K562 (cell line): ENCODE measurements at regions not wholly inside any gene's neighbourhood (a gene's known extent, or its start where the extent isn't known, plus 50 kb on each side); places are given as distances from the start of the nearest gene placed in this dataset.

Experiments
- ATAC-seq: fragments of 200-7000 bp; cut with Tn5 transposase; 3 replicates; pipeline ENCODE4 v1.9.1; 2020; ENCODE audit warnings: moderate library complexity
- BruUV-seq: library from RNA; stranded (reverse); fragments of 400-500 nt; replicated peaks from 2 replicates; lab custom pipeline; 2021; lab: Mats Ljungman, UMichigan
- CTCF ChIA-PET: fragments of 300-600 bp; formaldehyde crosslinking; extraction: SDS; loops from one replicate; lab custom pipeline; 2021; ENCODE audit warnings: low intra/inter-chr PET ratio; lab: Yijun Ruan, JAX
- POLR2A ChIA-PET: fragments of 300-600, 350-650 bp; sonication (Branson Sonifier 250); formaldehyde crosslinking; extraction: SDS; loops from one replicate; lab custom pipeline; 2021; ENCODE audit warnings: antibody characterized with exemption, inconsistent platforms; lab: Yijun Ruan, JAX
- DNase-seq, 4 experiments: peaks; one replicate each; pipeline versions ENCODE4 v3.0.0 to v3.0.0-alpha.2; 2011 to 2018; ENCODE audit warnings: low spot score in 3 of 4, mixed read lengths in 3 of 4; ENCODE audit errors: extremely low read depth in 1 of 4
- FAIRE-seq: peaks from 2 replicates; lab custom pipeline; 2011; peaks lifted over from hg19 to GRCh38; lab: Jason Lieb, UNC
- H2AFZ ChIP-seq: 2 replicates; pipeline ENCODE4 v1.6.0; 2011; ENCODE audit warnings: low read depth, low read length, control low read depth, inconsistent platforms
- H3K27ac ChIP-seq: fragments of 200-600 bp; 3 replicates; pipeline ENCODE4 v1.8.0; 2011; ENCODE audit warnings: low read depth, mild to moderate bottlenecking, control low read depth, inconsistent platforms, low read length, moderate library complexity, mixed read lengths; ENCODE audit errors: extremely low read depth
- H3K27me3 ChIP-seq, 2 experiments: fragments of 300-600 bp in 1 of 2; 2 replicates in 1 of 2; 3 replicates in 1 of 2; pipeline versions ENCODE4 v1.6.0 to v1.8.0; 2011; ENCODE audit warnings: inconsistent platforms in 2 of 2, low read length in 2 of 2, mild to moderate bottlenecking in 1 of 2, mixed read lengths in 1 of 2, moderate library complexity in 1 of 2; ENCODE audit not compliant: control insufficient read depth in 2 of 2, insufficient read depth in 2 of 2
- H3K36me3 ChIP-seq: fragments of 300-600 bp; 3 replicates; pipeline ENCODE4 v1.8.0; 2011; ENCODE audit warnings: mild to moderate bottlenecking, low read length, inconsistent platforms; ENCODE audit not compliant: control insufficient read depth, insufficient read depth
- H3K4me1 ChIP-seq, 2 experiments: fragments of 200-600 bp in 1 of 2; replicated peaks in 1 of 2; 2 replicates in 1 of 2; 3 replicates in 1 of 2; pipeline versions ENCODE4 v1.5.1 to v1.8.0; 2011; ENCODE audit warnings: inconsistent platforms in 2 of 2, low read length in 2 of 2, mild to moderate bottlenecking in 1 of 2, mixed read lengths in 1 of 2, moderate library complexity in 1 of 2; ENCODE audit not compliant: control insufficient read depth in 2 of 2, insufficient read depth in 2 of 2
- H3K4me2 ChIP-seq: 2 replicates; pipeline ENCODE4 v1.6.1; 2011; ENCODE audit warnings: low read length, control low read depth, inconsistent platforms, mixed read lengths; ENCODE audit not compliant: insufficient read depth
- H3K4me3 ChIP-seq: fragments of 200-600 bp; sonication (generic), shearing (Covaris generic); 2 replicates; pipeline ENCODE4 v1.5.1; 2016; ENCODE audit warnings: control low read depth, inconsistent platforms
- H3K79me2 ChIP-seq: fragments of 200-600 bp; 3 replicates; pipeline ENCODE4 v1.8.0; 2011; ENCODE audit warnings: low read length, inconsistent platforms; ENCODE audit not compliant: control insufficient read depth, insufficient read depth
- H3K9ac ChIP-seq, 2 experiments: 2 replicates each; pipeline versions ENCODE4 v1.6.0 to v1.6.1; 2011; ENCODE audit warnings: low read depth in 2 of 2, low read length in 2 of 2, control low read depth in 1 of 2, inconsistent platforms in 1 of 2, mild to moderate bottlenecking in 1 of 2, mixed read lengths in 1 of 2; ENCODE audit not compliant: insufficient read depth in 1 of 2
- H3K9me1 ChIP-seq: one replicate; pipeline ENCODE4 v1.6.0; 2011; ENCODE audit warnings: inconsistent platforms, mild to moderate bottlenecking, low read length, moderate library complexity; ENCODE audit not compliant: control insufficient read depth, insufficient read depth
- H3K9me3 ChIP-seq: replicated peaks from 2 replicates; pipeline ENCODE4 v1.5.1; 2011; ENCODE audit warnings: low read depth, low read length, inconsistent platforms; ENCODE audit not compliant: control insufficient read depth, insufficient read depth
- H4K20me1 ChIP-seq: replicated peaks from 2 replicates; pipeline ENCODE4 v1.6.1; 2011; ENCODE audit warnings: low read length, inconsistent platforms, mixed read lengths; ENCODE audit not compliant: control insufficient read depth, insufficient read depth
- HDAC1 ChIP-seq, 2 experiments: fragments of 450-650 bp; IDR thresholded peaks; 2 replicates each; pipeline ENCODE4 v1.6.1; 2016 to 2017; ENCODE audit warnings: inconsistent platforms in 1 of 2, mild to moderate bottlenecking in 1 of 2, moderate library complexity in 1 of 2
- NRF1 ChIP-seq, 2 experiments: fragments of 450-650 bp; IDR thresholded peaks in 1 of 2; conservative IDR thresholded peaks in 1 of 2; 2 replicates each; pipeline ENCODE4 v1.6.1; 2014; ENCODE audit warnings: mild to moderate bottlenecking in 2 of 2
- POLR2AphosphoS2 ChIP-seq: IDR thresholded peaks from 2 replicates; pipeline ENCODE4 v1.6.1; 2012; ENCODE audit warnings: low read length, improper control_type of control experiment
- SMAD4 ChIP-seq: fragments of 250-450 bp; sonication (Bioruptor Pico); conservative IDR thresholded peaks from 2 replicates; pipeline ENCODE4 v1.8.0; 2021; ENCODE audit warnings: inconsistent platforms, mild to moderate bottlenecking, moderate library complexity
- STAG1 ChIP-seq: sonication (generic); formaldehyde crosslinking; IDR thresholded peaks from 2 replicates; pipeline ENCODE4 v1.5.0; 2020; ENCODE audit warnings: missing genetic modification reagents, borderline replicate concordance
- TAL1 ChIP-seq: fragments of 450-650 bp; IDR thresholded peaks from 2 replicates; pipeline ENCODE4 v1.6.1; 2016; ENCODE audit warnings: mild to moderate bottlenecking
- TFAM ChIP-seq: fragments of 250-450 bp; sonication (Bioruptor Pico); conservative IDR thresholded peaks from 2 replicates; pipeline ENCODE4 v1.5.0; 2021; ENCODE audit warnings: mild to moderate bottlenecking, moderate library complexity
- ZFPM2 ChIP-seq: fragments of 250-450 bp; sonication (Bioruptor Pico); IDR thresholded peaks from 2 replicates; pipeline ENCODE4 v1.5.1; 2022; ENCODE audit warnings: mild to moderate bottlenecking
- ZNF174 ChIP-seq: fragments of 250-450 bp; sonication (Bioruptor Pico); IDR thresholded peaks from 2 replicates; pipeline ENCODE4 v1.4.0; 2020; ENCODE audit warnings: mild to moderate bottlenecking
- ZNF175 ChIP-seq: fragments of 200-800 bp; sonication (Bioruptor generic); IDR thresholded peaks from 2 replicates; pipeline ENCODE4 v1.6.1; 2016; ENCODE audit warnings: low read depth, mild to moderate bottlenecking, missing genetic modification characterization, missing compliant biosample characterization
- ZNF217 ChIP-seq: sonication (generic); formaldehyde crosslinking; IDR thresholded peaks from 2 replicates; pipeline ENCODE4 v1.8.0; 2022; ENCODE audit warnings: mild to moderate bottlenecking, missing genetic modification reagents
- ZNF551 ChIP-seq: fragments of 250-450 bp; sonication (Bioruptor Pico); IDR thresholded peaks from 2 replicates; pipeline ENCODE4 v1.5.0; 2021; ENCODE audit warnings: mild to moderate bottlenecking, moderate library complexity
- in situ Hi-C: fragments of 300-500 bp; cut with MboI; formaldehyde crosslinking; loops from 4 replicates; pipeline ENCODE4 v1.15.0; 2018; ENCODE audit warnings: inconsistent platforms, mixed read lengths
- intact Hi-C: fragments of 100-400 bp; cut with micrococcal nuclease; formaldehyde crosslinking; loops from 2 replicates; pipeline ENCODE4 v1.14.2; 2022
- TF ChIP-seq, protein P1 (sequence below): fragments of 250-450 bp; sonication (Bioruptor Pico); IDR thresholded peaks from 2 replicates; pipeline ENCODE4 v1.8.0; 2022; ENCODE audit warnings: inconsistent platforms
- TF ChIP-seq, protein P2 (sequence below), 2 experiments: fragments of 450-650 bp; IDR thresholded peaks; 2 replicates each; pipeline ENCODE4 v1.6.1; 2016; ENCODE audit warnings: mild to moderate bottlenecking in 2 of 2, borderline replicate concordance in 1 of 2, low read depth in 1 of 2, moderate library complexity in 1 of 2

DNA sequence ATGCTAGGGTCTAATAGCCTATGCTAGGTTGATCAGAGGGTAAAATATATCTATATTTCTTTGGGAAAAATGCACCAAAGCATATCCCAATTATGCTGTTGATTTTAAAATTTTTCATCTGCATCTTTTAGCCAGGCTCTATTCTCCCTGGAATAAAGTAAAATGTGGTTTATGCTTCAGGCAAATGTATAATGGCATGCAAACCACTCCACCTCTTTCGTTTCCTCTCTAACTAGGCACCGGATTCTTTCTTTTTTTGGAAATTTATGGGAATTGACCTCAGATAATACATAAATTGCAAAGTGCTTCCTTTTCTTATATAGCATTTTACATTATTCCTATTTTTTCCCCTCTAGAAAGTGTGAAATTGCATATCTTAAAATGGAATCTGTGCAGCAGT, 386.5 kb downstream of the OLFM4 start (continued):
- no peak for TF ChIP-seq NRF1 (conservative IDR thresholded peaks at IDR 0.05 in 1 of 2, IDR thresholded peaks at IDR 0.05 in 1 of 2)
- TF ChIP-seq, protein P1, sequence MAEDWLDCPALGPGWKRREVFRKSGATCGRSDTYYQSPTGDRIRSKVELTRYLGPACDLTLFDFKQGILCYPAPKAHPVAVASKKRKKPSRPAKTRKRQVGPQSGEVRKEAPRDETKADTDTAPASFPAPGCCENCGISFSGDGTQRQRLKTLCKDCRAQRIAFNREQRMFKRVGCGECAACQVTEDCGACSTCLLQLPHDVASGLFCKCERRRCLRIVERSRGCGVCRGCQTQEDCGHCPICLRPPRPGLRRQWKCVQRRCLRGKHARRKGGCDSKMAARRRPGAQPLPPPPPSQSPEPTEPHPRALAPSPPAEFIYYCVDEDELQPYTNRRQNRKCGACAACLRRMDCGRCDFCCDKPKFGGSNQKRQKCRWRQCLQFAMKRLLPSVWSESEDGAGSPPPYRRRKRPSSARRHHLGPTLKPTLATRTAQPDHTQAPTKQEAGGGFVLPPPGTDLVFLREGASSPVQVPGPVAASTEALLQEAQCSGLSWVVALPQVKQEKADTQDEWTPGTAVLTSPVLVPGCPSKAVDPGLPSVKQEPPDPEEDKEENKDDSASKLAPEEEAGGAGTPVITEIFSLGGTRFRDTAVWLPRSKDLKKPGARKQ (CRISPR knock-in tag), result no peak

DNA sequence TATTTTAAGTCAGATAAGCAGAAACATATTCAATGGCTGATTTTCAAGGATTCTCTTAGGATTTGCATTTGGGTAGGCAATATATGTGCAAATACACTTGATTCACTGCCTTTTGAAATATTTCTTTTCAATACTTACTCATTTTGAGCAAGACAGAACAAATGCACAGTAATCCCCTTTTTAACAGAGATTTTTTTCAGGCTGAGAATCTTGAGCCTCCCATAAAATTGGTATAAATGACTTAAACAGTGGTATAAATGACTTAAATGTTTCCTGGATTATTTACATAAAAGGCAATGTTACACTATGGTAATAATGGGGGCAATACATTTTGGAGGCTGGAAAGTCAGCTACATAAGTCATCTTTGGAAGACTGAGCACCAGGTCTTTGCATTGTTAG, 389.0 kb downstream of the OLFM4 start:
- Histone ChIP-seq H3K27me3 (no peaks in the 10 kb centered on the region), H4K20me1 (no peaks in the 10 kb centered on the region), H3K4me2 (no peak overlapping the region), H3K9me1 (no peaks in the 10 kb centered on the region), H3K79me2 (no peaks in the 10 kb centered on the region), H3K9ac (no peak overlapping the region), H3K4me3 (no peak overlapping the region), H2AFZ (no peak overlapping the region), H3K36me3 (no peaks in the 10 kb centered on the region), H3K9me3 (no peaks in the 10 kb centered on the region; the same call in 1 of the 2 replicates), H3K4me1 (no peaks in the 10 kb centered on the region), H3K27ac (no peak overlapping the region)
- in situ Hi-C loops, result no loop called here
- FAIRE-seq (no peak), ATAC-seq (no peak), DNase-seq (no peak)
- ChIA-PET POLR2A (no interaction called here), CTCF (no interaction called here)
- no TSS peak for BruUV-seq
- intact Hi-C loops, result no loop called here
- no peak for TF ChIP-seq ZNF174 (CRISPR knock-in tag)
- TF ChIP-seq, protein P2, sequence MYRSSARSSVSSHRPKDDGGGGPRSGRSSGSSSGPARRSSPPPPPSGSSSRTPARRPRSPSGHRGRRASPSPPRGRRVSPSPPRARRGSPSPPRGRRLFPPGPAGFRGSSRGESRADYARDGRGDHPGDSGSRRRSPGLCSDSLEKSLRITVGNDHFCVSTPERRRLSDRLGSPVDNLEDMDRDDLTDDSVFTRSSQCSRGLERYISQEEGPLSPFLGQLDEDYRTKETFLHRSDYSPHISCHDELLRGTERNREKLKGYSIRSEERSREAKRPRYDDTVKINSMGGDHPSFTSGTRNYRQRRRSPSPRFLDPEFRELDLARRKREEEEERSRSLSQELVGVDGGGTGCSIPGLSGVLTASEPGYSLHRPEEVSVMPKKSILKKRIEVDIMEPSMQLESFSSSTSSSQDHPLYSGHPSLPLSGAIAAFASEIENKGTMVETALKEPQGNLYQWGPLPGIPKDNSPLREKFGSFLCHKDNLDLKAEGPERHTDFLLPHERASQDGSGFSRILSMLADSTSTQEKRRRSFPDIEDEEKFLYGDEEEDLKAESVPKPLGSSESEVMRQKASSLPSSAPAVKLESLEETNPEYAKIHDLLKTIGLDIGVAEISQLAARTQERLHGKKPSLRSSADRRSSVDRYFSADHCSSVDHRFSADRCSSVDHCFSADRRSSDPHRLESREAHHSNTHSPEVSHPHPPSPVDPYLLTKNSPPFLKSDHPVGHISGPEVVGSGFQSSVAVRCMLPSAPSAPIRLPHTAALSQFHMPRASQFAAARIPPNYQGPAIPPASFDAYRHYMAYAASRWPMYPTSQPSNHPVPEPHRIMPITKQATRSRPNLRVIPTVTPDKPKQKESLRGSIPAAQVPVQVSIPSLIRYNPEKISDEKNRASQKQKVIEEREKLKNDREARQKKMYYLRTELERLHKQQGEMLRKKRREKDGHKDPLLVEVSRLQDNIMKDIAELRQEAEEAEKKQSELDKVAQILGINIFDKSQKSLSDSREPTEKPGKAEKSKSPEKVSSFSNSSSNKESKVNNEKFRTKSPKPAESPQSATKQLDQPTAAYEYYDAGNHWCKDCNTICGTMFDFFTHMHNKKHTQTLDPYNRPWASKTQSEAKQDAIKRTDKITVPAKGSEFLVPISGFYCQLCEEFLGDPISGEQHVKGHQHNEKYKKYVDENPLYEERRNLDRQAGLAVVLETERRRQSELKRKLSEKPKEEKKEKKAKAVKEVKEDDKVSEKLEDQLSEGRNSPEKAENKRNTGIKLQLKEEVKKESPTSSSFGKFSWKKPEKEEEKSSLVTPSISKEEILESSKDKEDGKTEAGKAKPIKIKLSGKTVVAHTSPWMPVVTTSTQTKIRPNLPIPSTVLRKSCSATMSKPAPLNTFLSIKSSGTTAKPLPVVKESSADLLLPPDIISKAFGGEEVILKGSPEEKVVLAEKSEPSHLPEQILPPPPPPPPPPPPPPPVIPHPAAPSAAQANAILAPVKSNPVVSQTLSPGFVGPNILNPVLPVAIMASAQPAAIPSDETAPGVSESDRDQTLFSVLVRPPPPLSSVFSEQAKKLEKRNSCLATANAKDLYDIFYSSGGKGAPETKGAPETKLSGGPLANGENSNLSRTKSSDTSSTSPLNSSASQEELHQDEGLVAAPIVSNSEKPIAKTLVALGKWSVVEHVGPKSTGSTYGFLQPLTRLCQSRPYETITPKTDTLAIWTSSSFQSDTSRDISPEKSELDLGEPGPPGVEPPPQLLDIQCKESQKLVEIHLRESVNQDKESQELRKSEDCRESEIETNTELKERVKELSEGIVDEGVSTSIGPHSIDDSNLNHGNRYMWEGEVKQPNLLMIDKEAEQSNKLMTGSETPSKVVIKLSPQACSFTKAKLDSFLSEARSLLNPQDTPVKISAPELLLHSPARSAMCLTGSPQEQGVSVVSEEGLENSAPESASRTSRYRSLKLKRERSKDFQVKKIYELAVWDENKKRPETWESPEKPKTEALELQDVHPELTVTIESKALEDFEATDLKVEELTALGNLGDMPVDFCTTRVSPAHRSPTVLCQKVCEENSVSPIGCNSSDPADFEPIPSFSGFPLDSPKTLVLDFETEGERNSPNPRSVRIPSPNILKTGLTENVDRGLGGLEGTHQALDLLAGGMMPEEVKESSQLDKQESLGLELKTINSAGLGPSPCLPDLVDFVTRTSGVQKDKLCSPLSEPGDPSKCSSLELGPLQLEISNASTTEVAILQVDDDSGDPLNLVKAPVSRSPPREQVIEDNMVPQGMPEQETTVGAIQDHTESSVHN (IDR thresholded peaks at IDR 0.05; ENCODE audit: borderline replicate concordance in 1 of 2, low read depth in 1 of 2), result no peak
- no peak for TF ChIP-seq HDAC1 (IDR thresholded peaks at IDR 0.05)
- no peak for TF ChIP-seq ZNF175 (CRISPR knock-in tag)
- TF ChIP-seq ZNF551 (CRISPR knock-in tag), result no peak
- no peak for TF ChIP-seq ZFPM2
- no peak for TF ChIP-seq TFAM (CRISPR knock-in tag)
- no peak for TF ChIP-seq TAL1
- no peak for TF ChIP-seq SMAD4 (CRISPR knock-in tag)
- TF ChIP-seq POLR2AphosphoS2, result no peak
- no peak for TF ChIP-seq STAG1
- no peak for TF ChIP-seq ZNF217 (CRISPR knock-in tag)
